Endothelial cell (in vitro differentiated cells): ENCODE measurements at regions not wholly inside any gene's neighbourhood (a gene's known extent, or its start where the extent isn't known, plus 50 kb on each side); places are given as distances from the start of the nearest gene placed in this dataset.

Experiments
- DNase-seq: peaks from one replicate; pipeline ENCODE4 v3.0.0; 2021; ENCODE audit warnings: low spot score
- H3K27ac Mint-ChIP-seq: one replicate; pipeline ENCODE4 v1.8.0; 2021; ENCODE audit warnings: mixed read lengths, inconsistent platforms; ENCODE audit not compliant: unreplicated experiment
- H3K27me3 Mint-ChIP-seq: one replicate; pipeline ENCODE4 v1.8.0; 2021; ENCODE audit warnings: mild to moderate bottlenecking, moderate library complexity, mixed read lengths, inconsistent platforms; ENCODE audit not compliant: unreplicated experiment
- H3K36me3 Mint-ChIP-seq: one replicate; pipeline ENCODE4 v1.8.0; 2021; ENCODE audit warnings: mild to moderate bottlenecking, low read depth, mixed read lengths, inconsistent platforms; ENCODE audit not compliant: unreplicated experiment
- H3K4me1 Mint-ChIP-seq: one replicate; pipeline ENCODE4 v1.8.0; 2021; ENCODE audit warnings: mild to moderate bottlenecking, mixed read lengths, inconsistent platforms; ENCODE audit not compliant: unreplicated experiment
- H3K4me3 Mint-ChIP-seq: one replicate; pipeline ENCODE4 v1.8.0; 2021; ENCODE audit warnings: mild to moderate bottlenecking, mixed read lengths, inconsistent platforms; ENCODE audit not compliant: unreplicated experiment
- H3K9me3 Mint-ChIP-seq: one replicate; pipeline ENCODE4 v1.8.0; 2021; ENCODE audit warnings: mixed read lengths, inconsistent platforms; ENCODE audit not compliant: unreplicated experiment
- TF ChIP-seq, protein P1 (sequence below): fragments of 200-600 bp; sonication (generic); IDR thresholded peaks from one replicate; pipeline ENCODE4 v1.5.0; 2021; ENCODE audit warnings: antibody characterized with exemption; ENCODE audit not compliant: unreplicated experiment

DNA sequence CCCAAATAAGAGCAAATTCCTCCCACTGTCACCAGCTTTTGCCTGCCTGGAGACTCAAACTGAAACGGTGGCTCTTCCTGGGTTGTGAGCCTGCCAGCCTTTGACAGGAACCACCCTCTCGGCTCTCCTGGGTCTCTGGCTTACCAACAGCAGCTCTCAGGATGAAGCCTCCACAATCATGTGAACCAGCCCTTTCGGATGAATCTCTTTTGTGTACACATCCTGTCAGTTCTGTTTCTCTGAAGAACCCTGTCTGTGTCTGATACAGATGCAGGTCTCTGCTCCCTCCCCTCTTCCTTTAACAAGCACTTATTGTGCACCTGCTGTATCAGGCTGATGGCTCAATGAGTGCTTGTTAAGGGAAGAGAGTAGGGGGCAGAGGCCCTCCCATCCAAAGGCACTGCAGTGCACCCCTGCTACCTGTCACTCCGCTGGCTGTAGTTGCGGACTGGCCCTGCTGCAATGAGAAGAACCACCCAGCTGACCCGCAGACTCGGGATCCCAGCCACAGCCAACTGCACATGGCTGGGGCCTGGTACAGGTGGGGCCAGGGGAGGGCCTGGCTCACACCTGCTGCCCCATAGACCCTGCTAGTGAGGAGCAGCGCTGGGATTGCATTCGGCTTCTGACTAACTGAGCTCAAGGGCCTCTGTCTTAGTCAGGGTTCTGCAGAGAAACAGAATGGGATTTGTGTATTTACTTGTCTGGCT is 120.1 kb upstream of the PMEPA1 start:
- Mint-ChIP-seq H3K4me3 (no peak overlapping the region), H3K9me3 (no peaks in the 10 kb centered on the region), H3K27me3 (peaks cover 10% of the 10 kb centered on the region), H3K27ac (no peak overlapping the region), H3K4me1 (peaks cover 52% of the 10 kb centered on the region), H3K36me3 (no peaks in the 10 kb centered on the region)
- no peak for DNase-seq
- TF ChIP-seq, protein P1, sequence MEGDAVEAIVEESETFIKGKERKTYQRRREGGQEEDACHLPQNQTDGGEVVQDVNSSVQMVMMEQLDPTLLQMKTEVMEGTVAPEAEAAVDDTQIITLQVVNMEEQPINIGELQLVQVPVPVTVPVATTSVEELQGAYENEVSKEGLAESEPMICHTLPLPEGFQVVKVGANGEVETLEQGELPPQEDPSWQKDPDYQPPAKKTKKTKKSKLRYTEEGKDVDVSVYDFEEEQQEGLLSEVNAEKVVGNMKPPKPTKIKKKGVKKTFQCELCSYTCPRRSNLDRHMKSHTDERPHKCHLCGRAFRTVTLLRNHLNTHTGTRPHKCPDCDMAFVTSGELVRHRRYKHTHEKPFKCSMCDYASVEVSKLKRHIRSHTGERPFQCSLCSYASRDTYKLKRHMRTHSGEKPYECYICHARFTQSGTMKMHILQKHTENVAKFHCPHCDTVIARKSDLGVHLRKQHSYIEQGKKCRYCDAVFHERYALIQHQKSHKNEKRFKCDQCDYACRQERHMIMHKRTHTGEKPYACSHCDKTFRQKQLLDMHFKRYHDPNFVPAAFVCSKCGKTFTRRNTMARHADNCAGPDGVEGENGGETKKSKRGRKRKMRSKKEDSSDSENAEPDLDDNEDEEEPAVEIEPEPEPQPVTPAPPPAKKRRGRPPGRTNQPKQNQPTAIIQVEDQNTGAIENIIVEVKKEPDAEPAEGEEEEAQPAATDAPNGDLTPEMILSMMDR, result no peak

DNA sequence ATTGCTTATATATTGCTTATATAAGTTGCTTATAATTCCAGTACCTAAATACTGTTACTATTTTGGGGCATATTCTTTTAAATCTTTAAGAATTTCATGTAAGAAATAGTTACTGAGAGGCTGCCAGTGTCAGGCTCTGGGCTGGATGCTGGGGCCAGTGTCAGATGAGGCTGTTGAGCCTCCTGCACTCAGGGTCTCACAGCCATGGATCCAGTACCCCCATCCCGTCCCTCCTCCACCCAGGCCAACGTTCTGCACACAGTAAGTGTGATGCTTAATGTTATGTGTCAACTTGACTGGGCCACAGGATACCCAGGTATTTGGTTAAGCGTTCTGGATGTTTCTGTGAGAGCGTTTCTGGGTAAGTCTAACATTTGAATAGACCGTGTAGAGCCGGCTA is 119.5 kb upstream of the PMEPA1 start:
- H3K27ac Mint-ChIP-seq, result no peak overlapping the region
- H3K36me3 Mint-ChIP-seq, result no peaks in the 10 kb centered on the region
- H3K4me1 Mint-ChIP-seq, result peaks cover 52% of the 10 kb centered on the region
- no peak overlapping the region for H3K4me3 Mint-ChIP-seq
- TF ChIP-seq, protein P1, result no peak
- H3K9me3 Mint-ChIP-seq, result no peaks in the 10 kb centered on the region
- H3K27me3 Mint-ChIP-seq, result peaks cover 10% of the 10 kb centered on the region
- no peak for DNase-seq

DNA sequence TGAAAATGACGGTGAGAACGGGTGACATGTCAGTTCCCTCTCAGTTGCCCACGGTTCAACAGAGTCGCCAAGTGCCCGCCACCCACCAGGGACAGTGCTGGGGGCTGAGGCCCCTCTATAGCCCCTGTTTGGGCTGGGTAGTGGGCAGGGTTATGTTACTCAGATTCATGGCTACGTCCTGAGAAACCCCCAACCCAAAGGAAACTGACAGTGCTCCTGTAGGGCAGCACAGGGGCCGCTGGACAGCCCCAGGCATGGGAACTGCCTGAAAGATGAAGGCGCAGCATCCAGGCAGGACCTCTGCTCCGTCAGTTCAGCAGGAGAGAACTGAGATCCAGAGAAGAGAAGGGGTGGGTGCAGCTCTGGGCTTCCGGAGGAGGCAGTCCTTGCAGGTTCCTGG is 118.9 kb upstream of the PMEPA1 start:
- H3K36me3 Mint-ChIP-seq, result no peaks in the 10 kb centered on the region
- no peaks in the 10 kb centered on the region for H3K9me3 Mint-ChIP-seq
- no peak overlapping the region for H3K4me3 Mint-ChIP-seq
- TF ChIP-seq, protein P1, result no peak
- H3K27ac Mint-ChIP-seq, result peak overlapping the region; percentile 80
- no peak for DNase-seq
- H3K4me1 Mint-ChIP-seq, result peaks cover 52% of the 10 kb centered on the region
- peaks cover 10% of the 10 kb centered on the region for H3K27me3 Mint-ChIP-seq

DNA sequence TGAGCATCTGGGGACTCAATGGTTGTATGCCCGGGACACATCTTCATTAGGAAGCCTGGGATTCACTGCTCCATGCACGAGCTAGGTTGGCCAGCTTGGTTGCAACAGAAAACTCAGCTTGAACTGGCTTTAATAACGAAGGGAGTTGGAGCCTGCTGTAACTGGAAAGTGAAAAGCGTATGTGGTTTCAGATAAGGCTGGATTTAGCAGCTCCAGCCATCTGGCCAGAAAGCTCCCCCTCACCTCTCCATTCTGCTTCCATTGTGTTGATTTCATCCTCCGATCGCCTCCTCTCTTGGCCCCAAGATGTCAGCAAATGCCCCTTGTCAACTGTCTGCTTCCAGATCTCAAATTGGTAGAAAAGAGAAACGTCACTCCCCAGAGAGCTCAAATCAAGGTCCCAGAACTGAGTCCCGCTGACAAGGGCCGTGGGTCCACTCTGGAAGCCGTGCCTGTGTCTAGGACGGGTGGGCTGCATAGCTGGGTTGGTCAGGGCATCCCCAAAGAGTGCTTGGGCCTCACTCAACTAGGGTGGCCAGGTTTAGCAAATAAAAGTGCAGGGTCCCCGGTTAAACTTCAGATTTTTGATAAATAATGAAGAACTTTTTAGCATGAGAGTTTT is 117.0 kb upstream of the PMEPA1 start:
- Mint-ChIP-seq H3K4me3 (no peak overlapping the region), H3K4me1 (peaks cover 51% of the 10 kb centered on the region), H3K27me3 (peaks cover 8% of the 10 kb centered on the region), H3K36me3 (no peaks in the 10 kb centered on the region), H3K27ac (no peak overlapping the region), H3K9me3 (no peaks in the 10 kb centered on the region)
- TF ChIP-seq, protein P1, result no peak
- no peak for DNase-seq

DNA sequence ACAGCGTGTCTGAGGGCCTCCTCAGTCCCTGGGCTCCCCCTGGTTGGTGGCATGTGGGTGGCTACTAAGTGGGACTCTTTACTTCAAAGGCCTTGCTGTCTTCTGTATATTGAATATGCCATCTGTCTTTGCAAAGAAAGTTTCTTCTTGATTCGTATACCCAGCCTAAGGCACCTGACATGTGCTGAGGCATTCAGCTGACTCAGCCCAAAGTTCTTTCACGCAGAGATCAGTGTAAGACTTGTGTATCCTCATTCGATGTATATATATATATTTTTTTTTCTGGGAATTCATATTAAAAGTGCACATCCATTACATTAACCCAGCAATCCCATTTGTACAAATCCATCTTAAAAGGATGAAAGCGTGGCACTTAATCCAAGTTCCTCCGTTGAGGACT is 115.1 kb upstream of the PMEPA1 start:
- Mint-ChIP-seq H3K9me3 (no peaks in the 10 kb centered on the region), H3K27ac (no peak overlapping the region), H3K4me3 (no peak overlapping the region), H3K36me3 (no peaks in the 10 kb centered on the region), H3K27me3 (peaks cover 11% of the 10 kb centered on the region), H3K4me1 (peaks cover 56% of the 10 kb centered on the region)
- TF ChIP-seq, protein P1, result no peak
- DNase-seq, result no peak
